OCI-LY1 (cell line): ENCODE measurements at regions not wholly inside any gene's neighbourhood (a gene's known extent, or its start where the extent isn't known, plus 50 kb on each side); places are given as distances from the start of the nearest gene placed in this dataset.
"Not testable (repeated sequence)": the region's sequence is repeated elsewhere in the genome, so short reads cannot be mapped to it uniquely, and the experiment has no call there.

ENCODE experiments used
- EZH2 ChIP-seq: fragments of 200-600 bp; sonication (generic), shearing (Covaris generic); IDR thresholded peaks from 2 replicates; pipeline ENCODE4 v1.8.0; 2017; ENCODE audit warnings: borderline replicate concordance, mixed run types, mild to moderate bottlenecking, antibody characterized with exemption, low read length, moderate library complexity, mixed read lengths
- TF ChIP-seq, protein P1 (sequence below): fragments of 200-600 bp; sonication (generic), shearing (Covaris generic); IDR thresholded peaks from 2 replicates; pipeline ENCODE4 v1.5.1; 2017; ENCODE audit warnings: mild to moderate bottlenecking, antibody characterized with exemption, low read length, moderate library complexity, mixed read lengths

DNA sequence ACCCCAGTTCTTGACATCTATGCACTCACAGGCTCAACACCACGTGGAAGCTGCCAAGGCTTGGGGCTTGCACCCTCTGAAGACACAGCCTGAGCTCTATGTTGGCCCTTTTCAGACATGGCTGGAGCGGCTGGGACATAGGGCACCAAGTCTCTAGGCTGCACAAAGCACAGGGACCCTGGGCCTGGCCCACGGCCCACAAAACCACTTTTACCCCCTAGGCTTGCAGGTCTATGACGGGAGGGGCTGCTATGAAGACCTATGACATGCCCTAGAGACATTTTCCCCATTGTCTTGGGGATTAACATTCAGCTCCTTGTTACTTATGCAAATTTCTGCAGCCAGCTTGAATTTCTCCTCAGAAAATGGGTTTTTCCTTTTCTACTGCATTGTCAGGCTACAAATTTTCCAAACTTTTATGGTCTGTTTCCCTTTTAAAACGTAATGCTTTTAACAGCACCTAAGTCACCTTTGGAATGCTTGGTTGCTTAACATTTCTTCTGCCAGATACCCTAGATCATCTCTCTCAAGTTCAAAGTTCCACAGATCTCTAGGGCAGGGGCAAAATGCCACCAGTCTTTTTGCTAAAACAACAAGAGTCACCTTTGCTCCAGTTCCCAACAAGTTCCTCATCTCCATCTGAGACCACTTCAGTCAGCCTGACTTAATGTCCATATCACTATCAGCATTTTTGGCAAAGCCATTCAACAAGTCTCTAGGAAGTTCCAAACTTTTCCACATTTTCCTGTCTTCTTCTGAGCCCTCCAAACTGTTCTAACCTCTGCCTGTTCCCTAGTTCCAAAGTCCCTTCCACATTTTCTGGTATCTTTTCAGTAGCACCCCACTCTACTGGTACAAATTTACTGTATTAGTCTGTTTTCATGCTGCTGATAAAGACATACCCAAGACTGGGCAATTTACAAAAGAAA is 232.1 kb upstream of the IL12A start:
- TF ChIP-seq, protein P1, sequence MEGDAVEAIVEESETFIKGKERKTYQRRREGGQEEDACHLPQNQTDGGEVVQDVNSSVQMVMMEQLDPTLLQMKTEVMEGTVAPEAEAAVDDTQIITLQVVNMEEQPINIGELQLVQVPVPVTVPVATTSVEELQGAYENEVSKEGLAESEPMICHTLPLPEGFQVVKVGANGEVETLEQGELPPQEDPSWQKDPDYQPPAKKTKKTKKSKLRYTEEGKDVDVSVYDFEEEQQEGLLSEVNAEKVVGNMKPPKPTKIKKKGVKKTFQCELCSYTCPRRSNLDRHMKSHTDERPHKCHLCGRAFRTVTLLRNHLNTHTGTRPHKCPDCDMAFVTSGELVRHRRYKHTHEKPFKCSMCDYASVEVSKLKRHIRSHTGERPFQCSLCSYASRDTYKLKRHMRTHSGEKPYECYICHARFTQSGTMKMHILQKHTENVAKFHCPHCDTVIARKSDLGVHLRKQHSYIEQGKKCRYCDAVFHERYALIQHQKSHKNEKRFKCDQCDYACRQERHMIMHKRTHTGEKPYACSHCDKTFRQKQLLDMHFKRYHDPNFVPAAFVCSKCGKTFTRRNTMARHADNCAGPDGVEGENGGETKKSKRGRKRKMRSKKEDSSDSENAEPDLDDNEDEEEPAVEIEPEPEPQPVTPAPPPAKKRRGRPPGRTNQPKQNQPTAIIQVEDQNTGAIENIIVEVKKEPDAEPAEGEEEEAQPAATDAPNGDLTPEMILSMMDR = not testable (repeated sequence)
- not testable (repeated sequence) for TF ChIP-seq EZH2
